Naive thymus-derived CD4-positive, alpha-beta T cell (primary cell): ENCODE measurements at regions not wholly inside any gene's neighbourhood (a gene's known extent, or its start where the extent isn't known, plus 50 kb on each side); places are given as distances from the start of the nearest gene placed in this dataset.
"Not testable (repeated sequence)": the region's sequence is repeated elsewhere in the genome, so short reads cannot be mapped to it uniquely, and the experiment has no call there.

Source experiments
- ATAC-seq: fragments of 150-1000 bp; cut with Tn5 transposase; 2 replicates; pipeline ENCODE4 v1.10.0; 2021; ENCODE audit warnings: mild to moderate bottlenecking, moderate library complexity
- CTCF ChIA-PET: fragments of 350-600 bp; sonication (Branson Sonifier 250); formaldehyde crosslinking; loops from one replicate; lab custom pipeline; 2021; ENCODE audit warnings: antibody characterized with exemption; lab: Charles Lee
- POLR2A ChIA-PET: fragments of 350-600 bp; sonication (Branson Sonifier 250); formaldehyde crosslinking; loops from one replicate; lab custom pipeline; 2021; ENCODE audit warnings: antibody characterized with exemption, inconsistent platforms; lab: Charles Lee
- DNase-seq, 9 donors: peaks; one replicate each; pipeline versions ENCODE4 v3.0.0 to v3.0.0-alpha.2; 2020 to 2022; ENCODE audit warnings: mixed read lengths in 1 of 9
- H3K27ac ChIP-seq: one replicate; pipeline ENCODE4 v1.7.0; 2013; ENCODE audit warnings: mild to moderate bottlenecking, low read depth, low read length, moderate library complexity
- H3K27me3 ChIP-seq, 2 donors: one replicate each; pipeline ENCODE4 v1.7.0; 2013; ENCODE audit warnings: low read length in 2 of 2, mild to moderate bottlenecking in 2 of 2, moderate library complexity in 2 of 2; ENCODE audit not compliant: control insufficient read depth in 2 of 2, insufficient read depth in 2 of 2
- H3K36me3 ChIP-seq, 3 experiments: 1 replicate in 2 of 3; 2 replicates in 1 of 3; pipeline ENCODE4 v1.7.0; 2013; ENCODE audit warnings: low read length in 3 of 3, mild to moderate bottlenecking in 3 of 3, moderate library complexity in 1 of 3; ENCODE audit not compliant: insufficient read depth in 3 of 3, control insufficient read depth in 2 of 3
- H3K4me1 ChIP-seq, 2 donors: one replicate each; pipeline ENCODE4 v1.7.0; 2013; ENCODE audit warnings: low read length in 2 of 2, mild to moderate bottlenecking in 2 of 2, moderate library complexity in 1 of 2; ENCODE audit not compliant: control insufficient read depth in 2 of 2, insufficient read depth in 2 of 2
- H3K4me3 ChIP-seq: 2 replicates; pipeline ENCODE4 v1.7.0; 2013; ENCODE audit warnings: mild to moderate bottlenecking, low read length
- H3K9me3 ChIP-seq, 3 experiments: 1 replicate in 2 of 3; 2 replicates in 1 of 3; pipeline ENCODE4 v1.7.0; 2013; ENCODE audit warnings: low read length in 3 of 3; ENCODE audit not compliant: control insufficient read depth in 2 of 3
- H3K27ac Mint-ChIP-seq, 9 donors: one replicate each; pipeline ENCODE4 v1.8.0; 2020 to 2022; ENCODE audit warnings: mixed read lengths in 9 of 9, mild to moderate bottlenecking in 8 of 9, moderate library complexity in 5 of 9, inconsistent platforms in 2 of 9
- H3K27me3 Mint-ChIP-seq, 5 donors: one replicate each; pipeline ENCODE4 v1.8.0; 2021 to 2022; ENCODE audit warnings: mixed read lengths in 5 of 5, mild to moderate bottlenecking in 1 of 5
- H3K36me3 Mint-ChIP-seq, 5 donors: one replicate each; pipeline ENCODE4 v1.8.0; 2020 to 2022; ENCODE audit warnings: mixed read lengths in 5 of 5, mild to moderate bottlenecking in 3 of 5, inconsistent platforms in 1 of 5
- H3K4me1 Mint-ChIP-seq, 7 donors: one replicate each; pipeline ENCODE4 v1.8.0; 2020 to 2022; ENCODE audit warnings: mixed read lengths in 7 of 7, mild to moderate bottlenecking in 3 of 7, inconsistent platforms in 1 of 7
- H3K4me3 Mint-ChIP-seq, 10 donors: one replicate each; pipeline ENCODE4 v1.8.0; 2020 to 2022; ENCODE audit warnings: mild to moderate bottlenecking in 10 of 10, mixed read lengths in 10 of 10, moderate library complexity in 6 of 10, inconsistent platforms in 2 of 10
- H3K9me3 Mint-ChIP-seq, 11 donors: one replicate each; pipeline ENCODE4 v1.8.0; 2020 to 2022; ENCODE audit warnings: mixed read lengths in 11 of 11, mild to moderate bottlenecking in 4 of 11, inconsistent platforms in 1 of 11, moderate library complexity in 1 of 11
- intact Hi-C, 2 donors: fragments of 100-400 bp; cut with micrococcal nuclease; formaldehyde crosslinking; loops; one replicate each; pipeline ENCODE4 v1.15.1; 2023

GRCh38 chr1:157371826-157372225 lies 180.5 kb downstream of the FCRL5 start:
- Histone ChIP-seq H3K4me1 (no peaks in the 10 kb centered on the region), H3K27me3 (no peaks in the 10 kb centered on the region), H3K27ac (no peak overlapping the region), H3K36me3 (no peaks in the 10 kb centered on the region), H3K4me3 (no peak overlapping the region), H3K9me3 (no peaks in the 10 kb centered on the region)
- POLR2A ChIA-PET: no interaction called here
- H3K36me3 Mint-ChIP-seq: no peaks in the 10 kb centered on the region
- DNase-seq: no peak
- H3K9me3 Mint-ChIP-seq: no peaks in the 10 kb centered on the region
- ATAC-seq: no peak
- H3K27me3 Mint-ChIP-seq: peaks cover 14 to 40% (median 33%) of the 10 kb centered on the region in 5 donors
- CTCF ChIA-PET: no interaction called here
- H3K27ac Mint-ChIP-seq: no peak overlapping the region
- H3K4me1 Mint-ChIP-seq: no peaks in the 10 kb centered on the region
- intact Hi-C loops: loop anchor here in 1 of 2 donors (2.0 kb wide), 1 partner anchor 125 kb away; no protein-coding TSS in a partner anchor
- H3K4me3 Mint-ChIP-seq: no peak overlapping the region

DNA sequence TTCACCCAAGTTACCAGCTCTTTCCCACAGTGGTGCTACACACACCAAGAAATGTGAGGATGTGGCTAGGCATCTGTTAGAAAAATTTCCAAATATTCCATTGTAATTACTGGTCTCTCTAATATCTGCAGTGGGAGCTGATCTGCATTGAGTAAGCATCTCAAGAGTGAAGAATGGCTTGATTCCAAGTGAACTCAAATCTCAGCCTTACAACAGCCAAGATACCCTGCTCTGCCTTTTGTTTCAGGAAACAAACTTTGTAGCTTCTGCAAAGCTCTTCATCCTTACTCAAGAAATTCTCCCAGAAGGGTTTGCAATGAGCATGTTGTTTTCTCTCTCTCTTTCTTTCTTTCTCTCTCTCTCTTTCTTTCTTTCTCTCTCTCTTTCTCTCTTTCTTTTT lies 181.1 kb downstream of the FCRL5 start:
- no peak overlapping the region for H3K4me3 Mint-ChIP-seq
- Histone ChIP-seq H3K4me3 (no peak overlapping the region), H3K27ac (no peak overlapping the region), H3K36me3 (no peaks in the 10 kb centered on the region), H3K4me1 (no peaks in the 10 kb centered on the region), H3K9me3 (no peaks in the 10 kb centered on the region), H3K27me3 (no peaks in the 10 kb centered on the region)
- intact Hi-C loops: loop anchor here in 1 of 2 donors (2.0 kb wide), 1 partner anchor 126 kb away; no protein-coding TSS in a partner anchor
- H3K27me3 Mint-ChIP-seq: peaks cover 14 to 34% (median 29%) of the 10 kb centered on the region in 5 donors
- H3K27ac Mint-ChIP-seq: no peak overlapping the region
- no peak for DNase-seq
- H3K9me3 Mint-ChIP-seq: no peaks in the 10 kb centered on the region
- ATAC-seq: no peak
- H3K36me3 Mint-ChIP-seq: no peaks in the 10 kb centered on the region
- no peaks in the 10 kb centered on the region for H3K4me1 Mint-ChIP-seq
- POLR2A ChIA-PET: no interaction called here
- CTCF ChIA-PET: interaction anchor here (1.4 kb wide), 1 partner anchor 10 kb away, joined by 4 read pairs; no protein-coding TSS in a partner anchor

DNA sequence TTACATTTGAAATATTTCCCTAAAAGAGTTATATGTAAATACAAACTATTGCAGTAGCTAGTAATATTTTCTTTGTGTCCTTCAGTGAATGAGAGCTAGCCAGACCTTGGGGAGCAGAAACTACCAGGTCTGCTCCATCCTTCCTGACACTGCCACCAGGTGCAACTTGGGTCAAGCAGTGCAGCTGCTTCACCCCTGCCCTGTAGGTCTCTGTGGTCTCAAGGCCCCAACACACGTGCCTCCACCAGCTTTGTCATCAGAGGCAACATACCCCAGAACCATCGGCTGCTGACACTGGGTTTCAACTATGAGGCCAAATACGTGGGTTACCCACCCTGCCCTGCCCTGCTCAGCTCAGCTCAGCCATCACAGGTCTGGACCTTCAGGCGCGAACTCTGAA lies 181.6 kb downstream of the FCRL5 start:
- CTCF ChIA-PET: interaction anchor here (0.7 to 1.7 kb wide), 3 partner anchors 9 to 85 kb away, joined by 3 to 4 read pairs (median 3); no protein-coding TSS in a partner anchor
- Histone ChIP-seq H3K4me3 (no peak overlapping the region), H3K4me1 (no peaks in the 10 kb centered on the region), H3K27ac (no peak overlapping the region), H3K9me3 (no peaks in the 10 kb centered on the region), H3K36me3 (no peaks in the 10 kb centered on the region), H3K27me3 (no peaks in the 10 kb centered on the region)
- ATAC-seq (no peak), DNase-seq (no peak)
- peaks cover 17 to 29% (median 25%) of the 10 kb centered on the region in 5 donors for H3K27me3 Mint-ChIP-seq
- no peaks in the 10 kb centered on the region for H3K4me1 Mint-ChIP-seq
- intact Hi-C loops: loop anchor here (1.0 to 2.0 kb wide), 2 partner anchors 119 to 126 kb away; no protein-coding TSS in a partner anchor
- H3K4me3 Mint-ChIP-seq: no peak overlapping the region
- H3K36me3 Mint-ChIP-seq: no peaks in the 10 kb centered on the region
- no peaks in the 10 kb centered on the region for H3K9me3 Mint-ChIP-seq
- POLR2A ChIA-PET: no interaction called here
- H3K27ac Mint-ChIP-seq: no peak overlapping the region

- DNase-seq (peak in 5 of 9 donors; percentile 14 to 34 (median 29)), ATAC-seq (peak; percentile 76)
- H3K27ac ChIP-seq: no peak overlapping the region
- Mint-ChIP-seq H3K36me3 (no peaks in the 10 kb centered on the region), H3K27me3 (peaks cover 15 to 24% (median 21%) of the 10 kb centered on the region in 5 donors), H3K4me3 (no peak overlapping the region), H3K9me3 (no peaks in the 10 kb centered on the region), H3K4me1 (no peaks in the 10 kb centered on the region), H3K27ac (no peak overlapping the region)
- H3K9me3 ChIP-seq: no peaks in the 10 kb centered on the region
- intact Hi-C loops: loop anchor here (1.0 to 2.0 kb wide), 2 partner anchors 119 to 127 kb away; no protein-coding TSS in a partner anchor
- H3K36me3 ChIP-seq: no peaks in the 10 kb centered on the region
- H3K4me3 ChIP-seq: no peak overlapping the region
- no peaks in the 10 kb centered on the region for H3K27me3 ChIP-seq
- CTCF ChIA-PET: interaction anchor here (0.5 to 1.7 kb wide), 5 partner anchors 9 to 753 kb away, joined by 3 to 5 read pairs (median 3); no protein-coding TSS in a partner anchor
- POLR2A ChIA-PET: no interaction called here
- H3K4me1 ChIP-seq: no peaks in the 10 kb centered on the region
Measured at GRCh38 chr1:157369808-157370521, 182.3 kb downstream of the FCRL5 start.

GRCh38 chr1:157368941-157369340 lies 183.4 kb downstream of the FCRL5 start:
- H3K27me3 ChIP-seq, H3K36me3 Mint-ChIP-seq, H3K4me3 ChIP-seq, H3K36me3 ChIP-seq, ATAC-seq, H3K9me3 Mint-ChIP-seq, POLR2A ChIA-PET, H3K27ac Mint-ChIP-seq, H3K4me1 Mint-ChIP-seq, H3K9me3 ChIP-seq, H3K4me1 ChIP-seq, H3K4me3 Mint-ChIP-seq, DNase-seq, intact Hi-C loops, H3K27ac ChIP-seq: not testable (repeated sequence)
- H3K27me3 Mint-ChIP-seq: peaks cover 8 to 19% (median 16%) of the 10 kb centered on the region in 5 donors
- CTCF ChIA-PET: interaction anchor here (1.7 kb wide), 1 partner anchor 11 kb away, joined by 3 read pairs; no protein-coding TSS in a partner anchor

DNA sequence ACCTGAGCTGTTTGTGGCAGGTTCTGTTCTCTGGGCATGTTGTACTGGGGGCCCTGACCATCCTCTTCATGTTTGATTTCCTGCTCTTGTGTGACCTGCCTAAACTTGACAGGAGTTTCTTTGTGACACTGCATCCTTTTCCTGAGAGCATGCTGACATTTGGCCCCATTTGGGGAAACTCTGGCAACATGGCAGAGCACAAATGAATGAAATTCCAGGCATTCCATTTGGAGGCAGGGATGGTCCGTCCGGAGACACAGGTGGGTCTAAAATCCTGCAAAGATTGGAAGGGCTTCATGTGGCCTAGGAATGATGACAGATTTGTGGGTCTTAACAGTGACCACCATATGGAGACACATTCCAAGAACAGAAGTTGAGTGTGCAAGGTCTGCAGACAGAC lies 184.0 kb downstream of the FCRL5 start:
- ChIA-PET POLR2A (no interaction called here), CTCF (no interaction called here)
- Histone ChIP-seq H3K9me3 (no peaks in the 10 kb centered on the region), H3K27me3 (no peaks in the 10 kb centered on the region), H3K36me3 (no peaks in the 10 kb centered on the region), H3K4me3 (no peak overlapping the region), H3K4me1 (no peaks in the 10 kb centered on the region), H3K27ac (no peak overlapping the region)
- Mint-ChIP-seq H3K4me3 (no peak overlapping the region), H3K27ac (no peak overlapping the region), H3K27me3 (peaks cover 4 to 19% (median 11%) of the 10 kb centered on the region in 5 donors), H3K36me3 (no peaks in the 10 kb centered on the region), H3K9me3 (no peaks in the 10 kb centered on the region), H3K4me1 (no peaks in the 10 kb centered on the region)
- intact Hi-C loops: no loop called here
- ATAC-seq (no peak), DNase-seq (no peak)
